ENCODE measurements at regions not wholly inside any gene's neighbourhood (a gene's known extent, or its start where the extent isn't known, plus 50 kb on each side); places are given as distances from the start of the nearest gene placed in this dataset.

- TF ChIP-seq CTCF (IDR thresholded peaks at IDR 0.05), result no peak
- TF ChIP-seq POLR2A (IDR thresholded peaks at IDR 0.05), result no peak
- TF ChIP-seq POLR2AphosphoS5 (IDR thresholded peaks at IDR 0.05), result no peak
- TF ChIP-seq EP300 (IDR thresholded peaks at IDR 0.05; ENCODE audit: low read depth), result no peak
These were observed 89.9 kb downstream of the IER5 start for GRCh38 chr1:181178241-181178879.
